Neural progenitor cell (in vitro differentiated cells): ENCODE measurements at regions not wholly inside any gene's neighbourhood (a gene's known extent, or its start where the extent isn't known, plus 50 kb on each side); places are given as distances from the start of the nearest gene placed in this dataset.

Experiments
- DNase-seq: peaks from one replicate; pipeline ENCODE4 v3.0.0-alpha.2; 2016; ENCODE audit warnings: low spot score
- H2AFZ ChIP-seq: fragments of 200-600 bp; sonication (generic); replicated peaks from 2 replicates; pipeline ENCODE4 v1.6.1; 2016; ENCODE audit warnings: antibody characterized with exemption
- H3F3A ChIP-seq: fragments of 200-600 bp; sonication (generic); 2 replicates; pipeline ENCODE4 v1.6.1; 2016; ENCODE audit warnings: antibody characterized with exemption, low read depth
- H3K27ac ChIP-seq: fragments of 200-600 bp; sonication (generic); 2 replicates; pipeline ENCODE4 v1.5.1; 2016; ENCODE audit warnings: mild to moderate bottlenecking
- H3K27me3 ChIP-seq: fragments of 200-600 bp; sonication (generic); 2 replicates; pipeline ENCODE4 v1.6.1; 2016; ENCODE audit warnings: mild to moderate bottlenecking, moderate library complexity
- H3K36me3 ChIP-seq: fragments of 200-600 bp; sonication (generic); 2 replicates; pipeline ENCODE4 v1.5.1; 2016
- H3K4me1 ChIP-seq: fragments of 200-600 bp; sonication (generic); 2 replicates; pipeline ENCODE4 v1.6.1; 2016; ENCODE audit warnings: mixed run types
- H3K4me2 ChIP-seq: fragments of 200-600 bp; sonication (generic); 2 replicates; pipeline ENCODE4 v1.6.1; 2016
- H3K4me3 ChIP-seq: fragments of 200-600 bp; sonication (generic); 2 replicates; pipeline ENCODE4 v1.5.1; 2016
- H3K79me2 ChIP-seq: fragments of 200-600 bp; sonication (generic); 2 replicates; pipeline ENCODE4 v1.6.1; 2016; ENCODE audit warnings: low read depth
- H3K9ac ChIP-seq: fragments of 200-600 bp; sonication (generic); 2 replicates; pipeline ENCODE4 v1.6.1; 2016
- H3K9me3 ChIP-seq: fragments of 200-600 bp; sonication (generic); 2 replicates; pipeline ENCODE4 v1.5.1; 2016; ENCODE audit warnings: low read depth
- H4K20me1 ChIP-seq: fragments of 200-600 bp; sonication (generic); 2 replicates; pipeline ENCODE4 v1.6.1; 2016; ENCODE audit warnings: low read depth
- H3K27ac Mint-ChIP-seq: 3 replicates; pipeline ENCODE4 v1.8.0; 2021; ENCODE audit warnings: mixed read lengths
- H3K27me3 Mint-ChIP-seq: 2 replicates; pipeline ENCODE4 v1.8.0; 2022; ENCODE audit warnings: low read depth, mild to moderate bottlenecking, inconsistent platforms, moderate library complexity, mixed read lengths; ENCODE audit not compliant: insufficient read depth
- H3K36me3 Mint-ChIP-seq: 3 replicates; pipeline ENCODE4 v1.8.0; 2021; ENCODE audit warnings: mixed read lengths
- H3K4me1 Mint-ChIP-seq: 3 replicates; pipeline ENCODE4 v1.8.0; 2021; ENCODE audit warnings: mixed read lengths
- H3K4me3 Mint-ChIP-seq: 3 replicates; pipeline ENCODE4 v1.8.0; 2021; ENCODE audit warnings: mild to moderate bottlenecking, moderate library complexity, mixed read lengths
- H3K9me3 Mint-ChIP-seq: 3 replicates; pipeline ENCODE4 v1.8.0; 2020; ENCODE audit warnings: mixed read lengths
- CTCF ChIP-seq: fragments of 200-600 bp; sonication (generic); IDR thresholded peaks from 2 replicates; pipeline ENCODE4 v1.5.1; 2017; ENCODE audit warnings: antibody characterized with exemption, mild to moderate bottlenecking
- EZH2 ChIP-seq: fragments of 200-600 bp; sonication (generic); IDR thresholded peaks from 2 replicates; pipeline ENCODE4 v1.6.1; 2017; ENCODE audit warnings: antibody characterized with exemption, mild to moderate bottlenecking, moderate library complexity
- EZH2phosphoT487 ChIP-seq: fragments of 200-600 bp; sonication (generic); IDR thresholded peaks from 2 replicates; pipeline ENCODE4 v1.6.1; 2017; ENCODE audit warnings: antibody characterized with exemption

- H3K4me1 ChIP-seq, result no peaks in the 10 kb centered on the region
- no peaks in the 10 kb centered on the region for H3K79me2 ChIP-seq
- H3K9ac ChIP-seq, result no peak overlapping the region
- DNase-seq, result no peak
- no peaks in the 10 kb centered on the region for H3K36me3 Mint-ChIP-seq
- TF ChIP-seq EZH2, result no peak
- no peak for TF ChIP-seq EZH2phosphoT487
- no peak for TF ChIP-seq CTCF
- no peak overlapping the region for H3K4me3 ChIP-seq
- no peaks in the 10 kb centered on the region for H3K9me3 Mint-ChIP-seq
- H3K27ac ChIP-seq, result no peak overlapping the region
- H3F3A ChIP-seq, result no peaks in the 10 kb centered on the region
- no peaks in the 10 kb centered on the region for H3K9me3 ChIP-seq
- no peak overlapping the region for H3K4me2 ChIP-seq
- no peaks in the 10 kb centered on the region for H3K36me3 ChIP-seq
- no peaks in the 10 kb centered on the region for H3K4me1 Mint-ChIP-seq
- H3K27me3 Mint-ChIP-seq, result peaks cover 4% of the 10 kb centered on the region
- no peaks in the 10 kb centered on the region for H3K27me3 ChIP-seq
- H3K4me3 Mint-ChIP-seq, result no peak overlapping the region
- no peaks in the 10 kb centered on the region for H4K20me1 ChIP-seq
- no peak overlapping the region for H3K27ac Mint-ChIP-seq
- no peak overlapping the region for H2AFZ ChIP-seq
These were observed 914.5 kb downstream of the NLGN4X start for GRCh38 chrX:5314148-5314547.

GRCh38 chrX:5307416-5307815, 921.3 kb downstream of the NLGN4X start:
- H3K27me3 Mint-ChIP-seq, result peaks cover 3% of the 10 kb centered on the region
- no peaks in the 10 kb centered on the region for H3K4me1 Mint-ChIP-seq
- Histone ChIP-seq H3K4me1 (no peaks in the 10 kb centered on the region), H3K9ac (no peak overlapping the region), H3K4me3 (no peak overlapping the region), H2AFZ (no peak overlapping the region), H4K20me1 (no peaks in the 10 kb centered on the region), H3K9me3 (no peaks in the 10 kb centered on the region), H3F3A (peaks cover 4% of the 10 kb centered on the region), H3K4me2 (no peak overlapping the region), H3K36me3 (no peaks in the 10 kb centered on the region), H3K79me2 (no peaks in the 10 kb centered on the region), H3K27ac (no peak overlapping the region), H3K27me3 (no peaks in the 10 kb centered on the region)
- no peaks in the 10 kb centered on the region for H3K9me3 Mint-ChIP-seq
- no peaks in the 10 kb centered on the region for H3K36me3 Mint-ChIP-seq
- no peak for DNase-seq
- no peak overlapping the region for H3K4me3 Mint-ChIP-seq
- no peak overlapping the region for H3K27ac Mint-ChIP-seq
- TF ChIP-seq CTCF (no peak), EZH2phosphoT487 (no peak), EZH2 (no peak)

GRCh38 chrX:5306654-5307121, 922.0 kb downstream of the NLGN4X start:
- H3K4me2 ChIP-seq, result no peak overlapping the region
- Mint-ChIP-seq H3K4me3 (no peak overlapping the region), H3K27me3 (peaks cover 3% of the 10 kb centered on the region), H3K36me3 (no peaks in the 10 kb centered on the region), H3K27ac (no peak overlapping the region), H3K9me3 (no peaks in the 10 kb centered on the region), H3K4me1 (no peaks in the 10 kb centered on the region)
- H3K79me2 ChIP-seq, result no peaks in the 10 kb centered on the region
- H4K20me1 ChIP-seq, result no peaks in the 10 kb centered on the region
- no peak overlapping the region for H3K27ac ChIP-seq
- H3K4me3 ChIP-seq, result no peak overlapping the region
- DNase-seq, result no peak
- no peak overlapping the region for H2AFZ ChIP-seq
- H3K9me3 ChIP-seq, result no peaks in the 10 kb centered on the region
- H3K4me1 ChIP-seq, result no peaks in the 10 kb centered on the region
- H3K36me3 ChIP-seq, result no peaks in the 10 kb centered on the region
- H3K9ac ChIP-seq, result no peak overlapping the region
- peaks cover 4% of the 10 kb centered on the region for H3F3A ChIP-seq
- no peaks in the 10 kb centered on the region for H3K27me3 ChIP-seq
- TF ChIP-seq EZH2 (no peak), CTCF (no peak), EZH2phosphoT487 (no peak)
